ENCODE measurements at regions not wholly inside any gene's neighbourhood (a gene's known extent, or its start where the extent isn't known, plus 50 kb on each side); places are given as distances from the start of the nearest gene placed in this dataset.
"Not testable (repeated sequence)": the region's sequence is repeated elsewhere in the genome, so short reads cannot be mapped to it uniquely, and the experiment has no call there.

DNA sequence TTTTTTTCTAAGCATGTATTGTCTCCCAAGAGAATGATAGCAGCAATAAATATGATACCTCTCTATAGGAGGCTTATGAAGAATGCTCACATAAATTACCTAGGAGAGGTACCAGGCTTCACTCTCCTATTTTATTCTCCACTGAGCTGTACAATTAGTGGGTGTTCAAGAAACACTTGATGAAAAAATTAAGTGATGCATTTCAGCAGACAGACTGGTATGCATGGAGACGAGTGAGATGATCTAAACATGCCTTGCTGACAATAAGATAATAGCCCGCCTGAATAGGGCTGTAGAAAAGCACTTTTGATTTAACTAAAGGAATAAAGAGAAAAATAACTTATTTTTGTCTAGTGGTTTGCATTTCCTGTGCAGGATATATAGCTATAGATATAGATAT, 1449.7 kb downstream of the GATA3 start:
- no peak for DNase-seq

DNA sequence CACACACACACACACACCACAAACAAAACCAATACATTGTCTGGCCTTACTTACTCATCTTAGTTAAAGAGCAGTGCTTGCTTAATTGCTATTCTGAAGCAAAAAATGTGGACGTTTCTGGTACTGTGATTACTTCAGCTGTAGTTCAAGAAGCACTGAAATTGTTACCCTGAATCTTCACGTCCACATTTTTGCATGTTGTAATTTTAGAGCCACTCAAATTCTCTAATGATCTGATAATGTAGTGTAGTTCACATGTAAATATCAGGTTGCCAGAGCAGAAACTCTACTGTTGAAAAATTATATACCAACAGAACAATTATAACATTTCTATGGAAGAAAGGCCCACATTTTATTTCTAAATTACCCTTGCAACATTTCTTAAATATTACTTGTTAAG, 1451.1 kb downstream of the GATA3 start:
- no peak for DNase-seq

GRCh38 chr10:9508606-9509005, 1454.1 kb downstream of the GATA3 start:
- DNase-seq: no peak

- no peak for DNase-seq
Measured at GRCh38 chr10:9510626-9511025, 1456.1 kb downstream of the GATA3 start.

DNA sequence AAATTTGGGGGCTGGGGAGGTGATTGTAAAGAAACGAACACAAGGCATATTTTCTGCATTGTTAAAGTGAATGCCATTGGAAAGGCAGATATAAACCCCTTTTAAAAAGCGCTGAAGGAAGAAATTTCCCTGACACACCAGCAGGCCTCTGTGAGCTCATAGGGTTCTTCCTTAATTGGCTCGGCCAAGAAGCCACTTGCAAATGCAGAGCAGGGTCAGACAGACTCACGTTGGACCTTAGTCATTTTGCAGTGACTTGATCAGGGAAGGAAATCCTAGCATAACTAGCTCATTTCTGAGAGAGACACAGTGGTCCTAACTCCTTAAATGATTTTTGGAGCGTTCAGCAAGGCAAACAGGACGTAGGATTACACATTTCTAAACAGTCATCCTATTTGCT, 1461.4 kb downstream of the GATA3 start:
- no peak for DNase-seq

DNA sequence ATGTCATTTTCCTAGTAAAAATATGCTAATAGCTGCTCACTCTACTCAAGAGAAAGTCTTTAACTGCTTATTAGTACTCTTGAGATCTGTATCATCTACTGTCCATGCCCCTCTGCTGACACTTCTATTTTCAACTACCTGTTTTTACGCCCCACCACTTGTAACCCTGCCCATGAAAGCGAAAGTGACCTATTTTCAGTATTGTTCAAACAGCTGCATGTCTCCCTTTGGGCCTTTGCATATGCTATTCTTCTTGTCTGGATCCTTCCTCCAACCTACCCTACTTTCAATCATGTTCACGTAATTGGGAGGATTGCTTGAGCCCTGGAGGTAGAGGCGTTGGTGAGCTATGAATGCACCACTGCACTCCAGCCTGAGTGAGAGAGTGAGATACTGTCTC, 1481.3 kb downstream of the GATA3 start:
- no peak for DNase-seq

GRCh38 chr10:9545073-9545472, 1472.6 kb upstream of the CELF2 start:
- DNase-seq: no peak

DNA sequence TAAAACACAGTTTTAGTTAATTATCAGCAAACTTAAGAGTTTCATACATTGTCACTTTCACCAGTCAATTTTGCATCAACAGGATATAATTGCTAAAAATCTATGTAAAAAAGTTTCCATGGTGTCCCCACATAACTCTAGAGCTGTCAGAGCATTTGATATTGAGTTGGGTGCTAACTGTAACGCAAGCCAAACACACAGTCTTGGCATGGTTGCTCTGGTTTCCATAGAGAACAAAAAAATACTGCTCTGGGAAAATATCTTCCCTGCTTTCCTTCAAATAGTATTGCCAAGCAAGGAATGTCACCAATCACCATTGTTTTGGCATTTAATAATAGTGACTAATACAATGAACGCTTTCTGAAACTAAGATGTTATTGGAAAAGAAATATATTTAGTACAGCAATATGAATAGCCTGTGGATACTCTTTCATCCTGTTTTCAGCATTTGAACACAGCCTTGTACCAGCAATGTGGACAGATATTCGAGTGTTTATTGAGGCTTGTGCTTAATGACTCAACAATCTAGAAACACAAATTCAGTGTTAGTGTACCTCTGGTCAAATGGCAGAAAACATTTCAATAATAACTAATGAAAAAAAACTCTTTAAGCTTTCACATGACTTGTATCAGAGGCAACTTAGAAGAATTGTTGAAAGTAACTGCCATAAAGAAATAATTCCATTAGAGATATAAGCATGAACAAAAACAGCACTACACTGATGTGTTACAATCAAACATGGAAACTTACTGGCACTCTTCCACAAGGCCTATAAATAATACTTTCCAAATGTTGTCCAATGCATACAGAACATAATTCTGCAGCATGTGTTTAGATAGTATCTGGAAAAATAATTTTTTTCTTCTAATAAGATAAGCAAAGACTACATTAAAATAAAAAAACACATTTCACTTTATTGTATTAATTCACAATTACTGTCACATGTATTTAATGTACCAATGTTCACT, 1469.5 kb upstream of the CELF2 start:
- no peak for DNase-seq

- no peak for DNase-seq
Measured at GRCh38 chr10:9550810-9551209, 1466.9 kb upstream of the CELF2 start.

GRCh38 chr10:9554321-9554720, 1463.4 kb upstream of the CELF2 start:
- no peak for DNase-seq

GRCh38 chr10:9560976-9561375, 1456.7 kb upstream of the CELF2 start:
- no peak for DNase-seq

GRCh38 chr10:9561821-9562505, 1455.7 kb upstream of the CELF2 start:
- no peak for DNase-seq

GRCh38 chr10:9577746-9578145, 1439.9 kb upstream of the CELF2 start:
- DNase-seq: no peak

DNA sequence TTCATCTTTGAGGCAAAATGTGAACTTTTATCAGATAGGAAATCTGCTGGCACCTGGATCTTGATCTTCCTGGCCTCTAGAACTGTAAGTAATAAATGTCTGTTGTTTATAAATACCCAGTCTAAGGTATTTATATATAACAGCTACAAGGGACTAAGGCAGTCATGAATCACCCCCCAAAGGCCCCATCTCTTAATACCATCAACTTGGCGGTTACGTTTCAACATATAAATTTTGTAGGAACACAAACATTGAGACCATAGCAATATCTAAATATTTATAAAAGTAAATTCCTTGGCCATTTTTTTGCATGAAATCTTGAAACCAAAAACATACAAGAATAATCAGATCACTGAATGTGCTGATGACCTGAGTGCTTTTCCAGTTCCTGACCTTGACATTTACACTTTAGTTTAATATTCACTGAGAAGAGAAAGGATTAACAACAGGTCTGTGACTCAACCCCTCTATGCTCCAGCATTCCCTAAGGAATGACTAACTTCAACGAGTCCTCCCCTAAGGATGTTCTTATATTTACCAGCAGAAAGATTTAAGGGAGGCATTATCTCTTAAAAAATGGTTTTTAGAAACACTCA, 1438.5 kb upstream of the CELF2 start:
- no peak for DNase-seq

DNA sequence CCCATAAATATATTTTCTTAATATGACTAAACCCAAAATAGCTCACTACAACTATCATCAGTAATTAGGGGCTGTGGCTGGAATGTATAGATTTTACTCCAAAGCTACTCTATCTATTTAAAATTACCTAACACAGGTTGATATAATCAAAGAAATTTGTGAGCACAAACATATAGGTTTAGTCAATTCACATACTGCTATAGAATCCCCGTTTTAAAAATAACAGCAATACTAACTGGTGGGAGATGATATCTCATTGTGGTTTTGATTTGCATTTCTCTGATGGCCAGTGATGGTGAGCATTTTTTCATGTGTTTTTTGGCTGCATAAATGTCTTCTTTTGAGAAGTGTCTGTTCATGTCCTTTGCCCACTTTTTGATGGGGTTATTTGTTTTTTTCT, 1434.9 kb upstream of the CELF2 start:
- not testable (repeated sequence) for DNase-seq

GRCh38 chr10:9596368-9596920, 1421.2 kb upstream of the CELF2 start:
- DNase-seq: no peak

DNA sequence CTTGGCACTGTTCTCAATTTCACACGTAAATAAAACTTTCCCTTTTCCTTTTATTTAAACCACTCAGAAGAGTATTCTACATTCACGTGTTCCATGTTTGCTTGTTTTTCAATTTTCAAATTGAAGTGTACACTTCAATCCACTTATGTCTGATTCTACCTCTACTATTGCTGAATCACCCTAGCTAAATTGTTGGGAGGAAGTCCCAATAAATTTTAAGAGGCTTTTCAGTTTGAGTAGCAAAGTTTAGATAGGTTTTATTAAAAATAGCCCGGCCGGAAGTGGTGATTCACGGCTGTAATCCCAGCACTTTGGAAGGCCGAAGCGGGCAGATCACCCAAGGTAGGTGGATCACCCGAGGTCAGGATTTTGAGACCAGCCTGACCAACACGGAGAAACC, 1414.7 kb upstream of the CELF2 start:
- DNase-seq: no peak

DNA sequence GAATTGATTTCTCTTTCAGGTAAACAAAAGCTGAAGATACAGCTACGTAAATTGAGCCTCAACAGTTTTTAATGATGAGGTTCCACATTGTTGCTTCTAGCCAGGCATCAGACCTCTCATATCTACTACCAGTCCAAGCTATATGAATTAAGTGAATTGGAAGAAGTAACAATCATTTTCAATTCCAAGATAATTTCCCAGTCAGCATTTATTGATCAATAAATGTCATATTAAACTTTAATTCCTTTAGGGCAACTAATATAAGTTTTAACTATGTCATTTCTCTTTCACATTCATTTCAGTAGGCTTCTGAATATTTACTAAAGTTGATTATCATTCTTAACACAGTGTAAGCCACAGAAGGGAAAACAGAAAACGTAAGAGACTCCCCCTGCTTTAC, 1413.7 kb upstream of the CELF2 start:
- DNase-seq: no peak

DNA sequence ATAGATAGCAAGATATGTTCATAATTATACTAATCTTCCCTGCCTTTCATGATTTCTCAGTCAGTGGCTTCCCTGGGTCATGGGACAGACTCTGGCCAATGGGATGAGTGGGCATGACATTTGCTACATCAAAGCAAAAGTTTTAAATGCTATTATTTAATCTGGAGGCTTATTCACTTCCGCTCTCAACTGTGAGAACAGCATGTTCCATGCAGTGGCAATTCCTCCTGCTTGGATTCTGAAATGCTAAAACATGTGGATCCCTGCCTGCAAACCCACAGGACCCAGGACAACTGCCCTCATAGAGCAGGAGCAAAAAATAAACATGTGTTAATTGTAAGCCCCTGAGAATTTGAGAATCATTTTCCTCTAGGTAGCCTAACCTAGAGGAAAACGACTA, 1412.4 kb upstream of the CELF2 start:
- DNase-seq: no peak

GRCh38 chr10:9608602-9609001, 1409.1 kb upstream of the CELF2 start:
- DNase-seq: no peak

DNA sequence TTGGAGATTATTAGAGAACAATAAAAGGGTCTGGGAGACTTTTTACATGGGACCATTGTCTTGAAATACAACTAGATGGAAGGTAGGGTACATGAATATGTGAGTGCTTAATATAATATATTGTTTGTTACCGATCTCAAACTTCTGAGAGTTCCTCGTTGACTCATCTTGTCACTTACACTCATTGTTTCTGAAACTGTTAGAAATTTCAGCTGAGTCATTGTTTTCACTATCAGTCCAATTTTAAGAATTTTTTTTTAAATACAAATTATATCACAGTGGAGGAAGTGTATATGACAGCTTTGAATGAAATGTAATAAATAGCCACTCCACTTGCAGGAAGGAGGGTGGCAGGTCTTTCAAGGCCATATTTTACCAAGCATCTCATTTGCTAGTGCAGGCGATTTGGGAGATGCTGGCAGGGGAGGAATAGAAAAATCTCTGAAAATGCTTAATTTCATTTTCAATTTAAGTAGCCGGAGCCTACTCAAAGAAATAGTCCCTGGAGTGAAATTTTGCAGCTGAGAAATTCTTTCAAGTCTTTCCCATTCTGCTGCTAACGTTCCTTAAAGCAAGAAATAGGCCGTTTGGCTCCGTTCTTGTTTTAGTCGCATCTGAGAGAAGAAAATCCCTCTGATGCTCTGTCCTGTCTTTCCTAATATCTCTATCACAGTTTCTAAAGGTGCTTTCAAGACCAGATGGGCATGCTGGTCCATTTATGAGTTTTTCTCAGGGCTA, 1404.2 kb upstream of the CELF2 start:
- DNase-seq: no peak

DNA sequence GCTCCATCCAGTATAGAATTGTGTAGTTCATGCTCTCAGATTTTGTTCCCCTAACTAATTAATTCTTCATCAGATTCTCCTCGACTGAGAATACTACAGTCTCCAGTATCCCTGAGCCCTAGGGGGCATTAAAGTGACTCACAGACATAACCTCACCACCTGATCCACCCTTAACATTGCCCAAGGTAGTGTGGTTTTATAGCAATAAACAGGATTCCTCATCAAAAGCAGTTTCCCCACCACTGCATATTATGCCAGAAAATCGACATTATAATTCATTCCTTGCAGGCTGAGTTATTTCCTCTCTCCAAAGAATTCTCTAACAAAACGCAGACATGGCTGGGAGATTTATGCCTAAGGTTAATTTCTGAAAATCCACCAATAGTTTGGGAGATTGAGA, 1402.5 kb upstream of the CELF2 start:
- DNase-seq: no peak

- no peak for DNase-seq
Measured at GRCh38 chr10:9621216-9621615, 1396.5 kb upstream of the CELF2 start.

Data from T-helper 9 cell (primary cell).